Stimulated activated CD4-positive, alpha-beta T cell treated with anti-CD3 and anti-CD28 coated beads, Interleukin-2, amount 100 ng/mL, for 4 hours (primary cell): ENCODE measurements at regions not wholly inside any gene's neighbourhood (a gene's known extent, or its start where the extent isn't known, plus 50 kb on each side); places are given as distances from the start of the nearest gene placed in this dataset.

ENCODE experiments used
- DNase-seq: peaks from one replicate; pipeline ENCODE4 v3.0.0-alpha.2; 2020; ENCODE audit warnings: low read depth

- no peak for DNase-seq
These were observed 56.9 kb downstream of the SLITRK6 start for GRCh38 chr13:85742355-85742754.

GRCh38 chr13:85741017-85741416 lies 58.2 kb downstream of the SLITRK6 start:
- DNase-seq = no peak

GRCh38 chr13:85738696-85739320 lies 60.4 kb downstream of the SLITRK6 start:
- DNase-seq = no peak

GRCh38 chr13:85737952-85738351 lies 61.3 kb downstream of the SLITRK6 start:
- DNase-seq = no peak

- DNase-seq = no peak
These were observed 69.9 kb downstream of the SLITRK6 start for GRCh38 chr13:85729296-85729695.

GRCh38 chr13:85728811-85729210 lies 70.4 kb downstream of the SLITRK6 start:
- DNase-seq = no peak

- DNase-seq = no peak
These were observed 73.8 kb downstream of the SLITRK6 start for GRCh38 chr13:85725433-85725832.

- DNase-seq = no peak
These were observed 74.4 kb downstream of the SLITRK6 start for GRCh38 chr13:85724546-85725432.

- no peak for DNase-seq
These were observed 79.5 kb downstream of the SLITRK6 start for GRCh38 chr13:85719749-85720148.

GRCh38 chr13:85717921-85718320 lies 81.3 kb downstream of the SLITRK6 start:
- no peak for DNase-seq

- no peak for DNase-seq
These were observed 88.7 kb downstream of the SLITRK6 start for GRCh38 chr13:85710545-85710944.

GRCh38 chr13:85709721-85710120 lies 89.5 kb downstream of the SLITRK6 start:
- no peak for DNase-seq

GRCh38 chr13:85709072-85709471 lies 90.1 kb downstream of the SLITRK6 start:
- DNase-seq = no peak

GRCh38 chr13:85700906-85701305 lies 98.3 kb downstream of the SLITRK6 start:
- no peak for DNase-seq

- DNase-seq = no peak
These were observed 101.0 kb downstream of the SLITRK6 start for GRCh38 chr13:85698256-85698655.

GRCh38 chr13:85694992-85695391 lies 104.2 kb downstream of the SLITRK6 start:
- DNase-seq = no peak

GRCh38 chr13:85693889-85694511 lies 105.2 kb downstream of the SLITRK6 start:
- DNase-seq = no peak

GRCh38 chr13:85690368-85690767 lies 108.9 kb downstream of the SLITRK6 start:
- no peak for DNase-seq

GRCh38 chr13:85685436-85685835 lies 113.8 kb downstream of the SLITRK6 start:
- DNase-seq = no peak

- no peak for DNase-seq
These were observed 123.9 kb downstream of the SLITRK6 start for GRCh38 chr13:85675151-85675907.

GRCh38 chr13:85671336-85671735 lies 127.9 kb downstream of the SLITRK6 start:
- DNase-seq = no peak

GRCh38 chr13:85666356-85666755 lies 132.9 kb downstream of the SLITRK6 start:
- DNase-seq = no peak
